KMS-11 (cell line): ENCODE measurements at regions not wholly inside any gene's neighbourhood (a gene's known extent, or its start where the extent isn't known, plus 50 kb on each side); places are given as distances from the start of the nearest gene placed in this dataset.

Source experiments
- H2AFZ ChIP-seq: fragments of 200-600 bp; sonication (generic); 2 replicates; pipeline ENCODE4 v1.6.1; 2016; ENCODE audit warnings: antibody characterized with exemption, mixed run types, low read depth
- H3K27ac ChIP-seq: fragments of 200-600 bp; sonication (generic); 2 replicates; pipeline ENCODE4 v1.6.1; 2016; ENCODE audit warnings: mild to moderate bottlenecking, mixed run types
- H3K27me3 ChIP-seq: fragments of 200-600 bp; sonication (generic); 2 replicates; pipeline ENCODE4 v1.6.1; 2017; ENCODE audit warnings: mild to moderate bottlenecking, low read depth, mixed run types, moderate library complexity; ENCODE audit not compliant: insufficient read depth
- H3K36me3 ChIP-seq: fragments of 200-600 bp; sonication (generic); 2 replicates; pipeline ENCODE4 v1.6.1; 2017; ENCODE audit warnings: mild to moderate bottlenecking, mixed run types; ENCODE audit not compliant: insufficient read depth
- H3K4me1 ChIP-seq: fragments of 200-600 bp; sonication (generic); 2 replicates; pipeline ENCODE4 v1.6.1; 2016; ENCODE audit warnings: mild to moderate bottlenecking, low read depth, mixed run types; ENCODE audit not compliant: poor library complexity, severe bottlenecking
- H3K4me2 ChIP-seq: fragments of 200-600 bp; sonication (generic); 2 replicates; pipeline ENCODE4 v1.7.0; 2016; ENCODE audit warnings: mild to moderate bottlenecking, mixed run types
- H3K4me3 ChIP-seq: fragments of 200-600 bp; sonication (generic); IDR thresholded peaks from 2 replicates; pipeline ENCODE4 v1.6.1; 2017; ENCODE audit warnings: low read depth, low read length, mixed read lengths; ENCODE audit not compliant: insufficient read depth
- H3K79me2 ChIP-seq: fragments of 200-600 bp; sonication (generic); 2 replicates; pipeline ENCODE4 v1.6.1; 2016; ENCODE audit warnings: low read depth, mixed run types; ENCODE audit not compliant: insufficient read depth
- H3K9ac ChIP-seq: fragments of 200-600 bp; sonication (generic); 2 replicates; pipeline ENCODE4 v1.6.1; 2016; ENCODE audit warnings: mild to moderate bottlenecking, mixed run types
- H4K20me1 ChIP-seq: fragments of 200-600 bp; sonication (generic); 2 replicates; pipeline ENCODE4 v1.6.1; 2016; ENCODE audit warnings: mild to moderate bottlenecking, mixed run types; ENCODE audit not compliant: insufficient read depth
- TF ChIP-seq, protein P1 (sequence below): fragments of 200-600 bp; sonication (generic); conservative IDR thresholded peaks from 2 replicates; pipeline ENCODE4 v1.6.1; 2017; ENCODE audit warnings: low read depth, mild to moderate bottlenecking, antibody characterized with exemption, low read length, moderate library complexity, mixed read lengths

DNA sequence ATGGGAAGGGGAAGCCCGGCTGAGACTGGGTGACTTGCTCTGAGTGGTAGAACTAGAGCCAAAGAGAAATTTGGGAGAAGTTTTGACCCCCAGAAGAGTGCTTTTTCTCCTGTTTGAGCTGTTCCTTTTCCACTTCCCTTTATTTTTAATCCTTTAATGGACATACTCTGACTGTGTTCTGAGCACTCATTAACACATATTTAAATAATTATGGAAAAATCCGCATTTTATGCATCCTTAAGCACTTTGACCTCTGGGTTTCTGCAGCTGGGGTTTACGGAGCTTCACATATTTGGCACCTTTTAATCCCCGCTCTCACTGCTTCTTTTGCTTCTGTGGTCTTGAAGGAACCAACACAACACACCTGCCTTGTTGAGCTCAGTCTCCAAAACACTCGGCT lies 114.7 kb downstream of the FOXL1 start:
- Histone ChIP-seq H3K4me2 (no peak overlapping the region), H3K27ac (no peak overlapping the region), H3K36me3 (no peaks in the 10 kb centered on the region), H3K4me3 (no peak overlapping the region), H3K27me3 (peaks cover 11% of the 10 kb centered on the region; the same call in 1 of the 2 replicates), H3K79me2 (no peaks in the 10 kb centered on the region), H2AFZ (no peak overlapping the region), H3K4me1 (no peaks in the 10 kb centered on the region), H3K9ac (no peak overlapping the region), H4K20me1 (no peaks in the 10 kb centered on the region)
- TF ChIP-seq, protein P1, sequence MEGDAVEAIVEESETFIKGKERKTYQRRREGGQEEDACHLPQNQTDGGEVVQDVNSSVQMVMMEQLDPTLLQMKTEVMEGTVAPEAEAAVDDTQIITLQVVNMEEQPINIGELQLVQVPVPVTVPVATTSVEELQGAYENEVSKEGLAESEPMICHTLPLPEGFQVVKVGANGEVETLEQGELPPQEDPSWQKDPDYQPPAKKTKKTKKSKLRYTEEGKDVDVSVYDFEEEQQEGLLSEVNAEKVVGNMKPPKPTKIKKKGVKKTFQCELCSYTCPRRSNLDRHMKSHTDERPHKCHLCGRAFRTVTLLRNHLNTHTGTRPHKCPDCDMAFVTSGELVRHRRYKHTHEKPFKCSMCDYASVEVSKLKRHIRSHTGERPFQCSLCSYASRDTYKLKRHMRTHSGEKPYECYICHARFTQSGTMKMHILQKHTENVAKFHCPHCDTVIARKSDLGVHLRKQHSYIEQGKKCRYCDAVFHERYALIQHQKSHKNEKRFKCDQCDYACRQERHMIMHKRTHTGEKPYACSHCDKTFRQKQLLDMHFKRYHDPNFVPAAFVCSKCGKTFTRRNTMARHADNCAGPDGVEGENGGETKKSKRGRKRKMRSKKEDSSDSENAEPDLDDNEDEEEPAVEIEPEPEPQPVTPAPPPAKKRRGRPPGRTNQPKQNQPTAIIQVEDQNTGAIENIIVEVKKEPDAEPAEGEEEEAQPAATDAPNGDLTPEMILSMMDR: no peak

GRCh38 chr16:86697715-86698114 lies 119.4 kb downstream of the FOXL1 start:
- Histone ChIP-seq H3K27me3 (peaks cover 5% of the 10 kb centered on the region; the same call in 1 of the 2 replicates), H3K9ac (no peak overlapping the region), H3K36me3 (no peaks in the 10 kb centered on the region), H3K4me1 (no peaks in the 10 kb centered on the region), H3K4me3 (no peak overlapping the region), H3K4me2 (no peak overlapping the region), H3K79me2 (no peaks in the 10 kb centered on the region), H3K27ac (no peak overlapping the region), H4K20me1 (no peaks in the 10 kb centered on the region), H2AFZ (no peak overlapping the region)
- TF ChIP-seq, protein P1: no peak

DNA sequence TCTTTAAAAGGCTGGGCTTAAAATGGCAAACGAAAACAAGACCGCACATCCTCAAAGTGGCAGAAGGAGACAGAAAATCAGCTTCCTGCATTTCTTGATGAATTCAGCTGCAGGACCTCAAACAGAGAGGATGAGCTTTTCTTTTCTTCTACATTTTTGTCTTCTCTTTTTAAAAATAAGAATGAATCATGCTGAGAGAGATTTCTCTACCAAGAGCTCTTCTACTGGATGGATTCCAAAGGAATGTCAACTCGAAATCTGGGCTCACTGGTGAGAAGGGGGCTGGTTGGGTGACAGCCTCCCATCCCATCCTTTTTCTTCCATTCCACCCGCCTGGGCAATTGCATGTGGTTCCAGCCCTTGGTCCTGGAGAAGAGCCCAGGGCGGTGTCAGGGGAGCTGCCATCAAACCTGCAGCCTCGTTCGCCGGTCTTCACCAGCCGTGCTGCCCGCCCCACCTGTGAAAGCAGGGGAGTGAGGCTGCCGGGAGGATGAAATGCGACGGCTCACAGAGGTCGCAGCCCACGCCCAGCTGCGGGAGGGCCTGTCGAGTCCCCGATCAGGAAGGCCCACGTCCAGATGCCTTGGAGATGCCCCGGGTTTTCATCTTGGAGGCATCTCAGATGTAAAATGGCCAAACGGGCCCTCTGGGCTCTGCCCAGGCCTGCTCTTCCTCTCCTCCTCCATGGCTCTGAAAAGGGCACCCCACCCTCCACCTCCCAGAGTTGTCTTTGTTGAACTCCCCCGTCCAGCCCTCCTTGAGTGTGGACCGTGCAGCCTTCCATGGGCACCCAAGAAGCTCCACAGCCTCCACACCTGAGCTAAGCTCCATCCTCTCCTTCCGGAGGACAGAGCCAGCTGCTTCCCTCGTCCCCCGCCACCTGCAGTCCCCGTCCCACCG lies 121.9 kb downstream of the FOXL1 start:
- H3K4me2 ChIP-seq: no peak overlapping the region
- H3K9ac ChIP-seq: no peak overlapping the region
- H3K4me3 ChIP-seq: no peak overlapping the region
- no peak overlapping the region for H3K27ac ChIP-seq
- H3K36me3 ChIP-seq: no peaks in the 10 kb centered on the region
- TF ChIP-seq, protein P1: no peak
- no peaks in the 10 kb centered on the region for H4K20me1 ChIP-seq
- H3K27me3 ChIP-seq: peaks cover 2% of the 10 kb centered on the region; the same call in 1 of the 2 replicates
- H2AFZ ChIP-seq: no peak overlapping the region
- H3K4me1 ChIP-seq: no peaks in the 10 kb centered on the region
- H3K79me2 ChIP-seq: no peaks in the 10 kb centered on the region

GRCh38 chr16:86701286-86701975 lies 123.1 kb downstream of the FOXL1 start:
- Histone ChIP-seq H3K27ac (no peak overlapping the region), H2AFZ (no peak overlapping the region), H3K4me1 (no peaks in the 10 kb centered on the region), H3K9ac (no peak overlapping the region), H3K79me2 (no peaks in the 10 kb centered on the region), H3K4me3 (no peak overlapping the region), H3K36me3 (no peaks in the 10 kb centered on the region), H4K20me1 (no peaks in the 10 kb centered on the region), H3K27me3 (no peaks in the 10 kb centered on the region; the same call in 1 of the 2 replicates), H3K4me2 (no peak overlapping the region)
- TF ChIP-seq, protein P1: no peak
